ENCODE measurements at regions not wholly inside any gene's neighbourhood (a gene's known extent, or its start where the extent isn't known, plus 50 kb on each side); places are given as distances from the start of the nearest gene placed in this dataset.
A peak's percentile ranks its signal among the peaks of the same experiment; 100 is the strongest.

- intact Hi-C loops (cut with micrococcal nuclease; ENCODE audit: unreplicated experiment), result no loop called here
- BruUV-seq (replicated peaks), result no TSS peak
- TF ChIP-seq POLR2AphosphoS5 (IDR thresholded peaks at IDR 0.05; ENCODE audit: low read depth, low read length) (no peak), TCF7L2 (IDR thresholded peaks at IDR 0.05; ENCODE audit: low read depth, low read length) (no peak), SIN3A (IDR thresholded peaks at IDR 0.05; ENCODE audit: borderline replicate concordance, insufficient read depth, low read depth, low read length) (no peak), CTCF (IDR thresholded peaks at IDR 0.05) (no peak), REST (IDR thresholded peaks at IDR 0.05; ENCODE audit: insufficient read depth in 1 of 2, low read depth in 2 of 2, low read length in 1 of 2) (no peak)
- H3K9me3 ChIP-seq (ENCODE audit: control insufficient read depth, insufficient read depth, low read depth, low read length), result no peaks in the 10 kb centered on the region
- in situ Hi-C loops (cut with HindIII; ENCODE audit: low pct_unique_long_range_greater_than_20kb, low sequenced_read_pairs), result no loop called here
- ATAC-seq (no peak), DNase-seq (ENCODE audit: low read depth, low spot score) (no peak)
- ChIA-PET POLR2A (no interaction called here), CTCF (no interaction called here)
- H3K4me3 ChIP-seq (ENCODE audit: low read depth in 2 of 2, low read length in 2 of 2), result no peak overlapping the region
- no peaks in the 10 kb centered on the region for H3K27me3 ChIP-seq (ENCODE audit: control insufficient read depth, insufficient read depth, low read length)
- peak overlapping the region; percentile 35; the same call in 1 of the 2 replicates for H3K27ac ChIP-seq (ENCODE audit: low read length)
- H3K4me1 ChIP-seq (ENCODE audit: control insufficient read depth, insufficient read depth, low read length), result peaks cover 51% of the 10 kb centered on the region
- no peaks in the 10 kb centered on the region for H3K36me3 ChIP-seq (ENCODE audit: control insufficient read depth, insufficient read depth, low read length)
Observed at GRCh38 chr2:46849046-46849715, 66.4 kb downstream of the MCFD2 start.

- BruUV-seq (replicated peaks), result no TSS peak
- no peak for DNase-seq (ENCODE audit: low read depth, low spot score)
- Histone ChIP-seq H3K27me3 (ENCODE audit: control insufficient read depth, insufficient read depth, low read length) (no peaks in the 10 kb centered on the region), H3K9me3 (ENCODE audit: control insufficient read depth, insufficient read depth, low read depth, low read length) (no peaks in the 10 kb centered on the region), H3K36me3 (ENCODE audit: control insufficient read depth, insufficient read depth, low read length) (no peaks in the 10 kb centered on the region), H3K27ac (ENCODE audit: low read length) (peak overlapping the region; percentile 62; the same call in 1 of the 2 replicates), H3K4me1 (ENCODE audit: control insufficient read depth, insufficient read depth, low read length) (peaks cover 51% of the 10 kb centered on the region), H3K4me3 (ENCODE audit: low read depth in 2 of 2, low read length in 2 of 2) (no peak overlapping the region)
- in situ Hi-C loops (cut with HindIII; ENCODE audit: low pct_unique_long_range_greater_than_20kb, low sequenced_read_pairs) (no loop called here), intact Hi-C loops (cut with micrococcal nuclease; ENCODE audit: unreplicated experiment) (no loop called here)
- ATAC-seq, result no peak
- TF ChIP-seq TCF7L2 (IDR thresholded peaks at IDR 0.05; ENCODE audit: low read depth, low read length) (no peak), CTCF (IDR thresholded peaks at IDR 0.05) (no peak), REST (IDR thresholded peaks at IDR 0.05; ENCODE audit: insufficient read depth in 1 of 2, low read depth in 2 of 2, low read length in 1 of 2) (no peak), POLR2AphosphoS5 (IDR thresholded peaks at IDR 0.05; ENCODE audit: low read depth, low read length) (no peak), SIN3A (IDR thresholded peaks at IDR 0.05; ENCODE audit: borderline replicate concordance, insufficient read depth, low read depth, low read length) (no peak)
- ChIA-PET CTCF (no interaction called here), POLR2A (no interaction called here)
Observed at GRCh38 chr2:46848447-46848846, 67.2 kb downstream of the MCFD2 start.

All from Panc1 (cell line).